ENCODE measurements at regions not wholly inside any gene's neighbourhood (a gene's known extent, or its start where the extent isn't known, plus 50 kb on each side); places are given as distances from the start of the nearest gene placed in this dataset.

- no peak for DNase-seq
Observed at GRCh38 chr3:170728181-170728580, 141.8 kb downstream of the RPL22L1 start.

GRCh38 chr3:170727754-170728153 is 141.9 kb upstream of the SLC7A14 start:
- no peak for DNase-seq

GRCh38 chr3:170726976-170727661 is 141.2 kb upstream of the SLC7A14 start:
- no peak for DNase-seq

GRCh38 chr3:170725285-170725731 is 139.4 kb upstream of the SLC7A14 start:
- DNase-seq: no peak

GRCh38 chr3:170724599-170725280 is 138.9 kb upstream of the SLC7A14 start:
- DNase-seq: no peak

GRCh38 chr3:170723241-170723640 is 137.4 kb upstream of the SLC7A14 start:
- no peak for DNase-seq

GRCh38 chr3:170721563-170721962 is 135.7 kb upstream of the SLC7A14 start:
- DNase-seq: no peak

- DNase-seq: no peak
Observed at GRCh38 chr3:170719300-170719699, 133.4 kb upstream of the SLC7A14 start.

- DNase-seq: no peak
Observed at GRCh38 chr3:170718848-170719247, 133.0 kb upstream of the SLC7A14 start.

GRCh38 chr3:170717410-170718402 is 131.8 kb upstream of the SLC7A14 start:
- DNase-seq: no peak

- no peak for DNase-seq
Observed at GRCh38 chr3:170716172-170716805, 130.4 kb upstream of the SLC7A14 start.

GRCh38 chr3:170714562-170715535 is 129.0 kb upstream of the SLC7A14 start:
- DNase-seq: no peak

- no peak for DNase-seq
Observed at GRCh38 chr3:170714122-170714521, 128.2 kb upstream of the SLC7A14 start.

GRCh38 chr3:170713653-170714052 is 127.8 kb upstream of the SLC7A14 start:
- DNase-seq: no peak

GRCh38 chr3:170712798-170713197 is 126.9 kb upstream of the SLC7A14 start:
- DNase-seq: no peak

- DNase-seq: no peak
Observed at GRCh38 chr3:170712336-170712735, 126.5 kb upstream of the SLC7A14 start.

- DNase-seq: no peak
Observed at GRCh38 chr3:170711786-170712185, 125.9 kb upstream of the SLC7A14 start.

GRCh38 chr3:170709046-170709445 is 123.2 kb upstream of the SLC7A14 start:
- no peak for DNase-seq

GRCh38 chr3:170707899-170708298 is 122.0 kb upstream of the SLC7A14 start:
- DNase-seq: no peak

GRCh38 chr3:170705131-170705530 is 119.3 kb upstream of the SLC7A14 start:
- DNase-seq: no peak

GRCh38 chr3:170703121-170703588 is 117.3 kb upstream of the SLC7A14 start:
- DNase-seq: no peak

Data from NCI-H446 (cell line).